AG08396 (cell line): ENCODE measurements at regions not wholly inside any gene's neighbourhood (a gene's known extent, or its start where the extent isn't known, plus 50 kb on each side); places are given as distances from the start of the nearest gene placed in this dataset.

Experiments
- DNase-seq: peaks from one replicate; pipeline ENCODE4 v3.0.0; 2012; ENCODE audit warnings: low spot score, mixed read lengths

DNA sequence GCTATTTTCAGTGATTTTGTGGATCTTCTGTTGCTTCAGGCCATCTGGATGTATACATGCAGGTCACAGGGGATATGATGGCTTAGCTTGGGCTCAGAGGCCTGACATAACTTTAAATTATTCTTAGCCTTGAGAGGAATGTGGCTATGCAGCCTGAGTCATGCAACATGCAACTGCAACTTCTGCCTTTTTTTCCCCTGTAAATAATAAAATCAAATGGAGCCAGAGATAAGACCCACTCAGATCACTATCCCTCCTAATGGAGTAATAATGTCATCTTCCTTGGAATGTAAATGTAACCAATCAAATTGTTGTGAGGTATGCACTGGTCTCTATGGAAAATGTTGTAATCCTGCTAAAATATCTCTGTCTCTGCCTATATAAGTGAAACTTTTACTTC lies 54.9 kb downstream of the MAGEB17 start:
- DNase-seq: no peak

DNA sequence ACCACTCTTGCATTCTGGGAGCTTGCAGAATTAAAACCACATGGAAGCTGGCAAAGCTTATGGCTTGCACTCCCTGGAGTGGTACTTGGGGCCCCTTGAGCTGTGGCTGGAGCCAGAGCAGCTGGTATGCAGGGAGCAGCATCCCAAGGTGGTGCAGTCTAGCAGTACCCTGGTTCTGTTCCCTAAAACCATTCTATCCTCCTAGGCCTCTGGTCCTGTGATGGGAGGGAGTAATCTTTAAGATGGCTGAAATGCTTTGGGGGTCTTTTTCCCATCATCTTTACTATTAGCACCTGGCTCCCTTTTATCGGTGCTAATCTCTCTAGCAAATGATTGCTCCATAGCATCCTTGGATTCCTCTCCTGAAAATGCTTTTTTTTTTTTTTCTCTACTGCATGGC lies 56.1 kb downstream of the MAGEB17 start:
- no peak for DNase-seq

DNA sequence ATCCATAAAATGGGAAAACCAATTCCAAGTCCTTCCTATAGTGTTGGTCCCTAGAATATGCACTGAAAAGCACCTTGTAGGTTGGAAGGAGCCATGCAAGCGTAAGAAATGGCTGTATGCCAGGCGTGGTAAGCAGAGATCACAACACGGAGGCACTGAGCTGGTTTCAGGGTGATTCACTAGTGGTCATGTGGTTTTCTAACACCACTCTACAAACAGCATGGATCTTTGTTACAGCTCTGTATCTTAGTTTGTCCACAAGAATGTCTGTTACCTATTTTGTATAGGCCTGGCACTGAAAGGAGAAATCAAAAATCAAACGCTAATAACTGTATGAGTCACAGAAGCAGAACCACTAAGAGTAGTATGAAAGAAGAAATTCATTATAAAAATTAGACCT lies 71.9 kb downstream of the MAGEB17 start:
- DNase-seq: peak; percentile 66

DNA sequence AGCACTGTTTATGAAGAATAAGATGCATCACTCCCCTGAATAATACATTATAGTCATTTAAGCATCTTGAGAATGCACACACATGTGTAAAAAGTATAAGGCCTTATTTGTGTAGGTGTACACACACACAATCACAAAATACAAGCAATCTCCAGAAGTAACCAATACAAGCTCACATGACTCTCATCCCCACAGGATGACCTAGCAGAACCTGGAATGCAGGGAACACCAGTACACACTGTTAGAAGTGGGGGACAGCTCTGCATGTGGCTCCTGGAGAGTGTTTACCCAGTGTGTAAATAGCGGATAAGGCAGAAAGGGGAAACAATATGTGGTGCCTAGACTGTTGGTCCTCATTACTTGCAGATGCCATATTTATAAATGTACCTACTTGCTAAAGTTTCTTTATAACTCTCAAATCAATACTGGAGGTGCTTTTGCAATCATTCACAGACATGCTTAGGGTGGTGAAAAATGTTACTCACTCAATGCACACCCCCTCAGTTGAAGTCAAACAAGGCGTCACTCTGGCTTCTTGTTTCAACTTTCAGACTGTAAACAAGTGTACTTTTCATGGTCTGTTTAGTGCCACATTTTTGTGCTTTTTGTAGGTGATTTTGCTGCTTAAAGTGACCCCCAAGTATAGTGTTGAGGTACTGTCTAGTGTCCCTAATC lies 73.1 kb downstream of the MAGEB17 start:
- no peak for DNase-seq

DNA sequence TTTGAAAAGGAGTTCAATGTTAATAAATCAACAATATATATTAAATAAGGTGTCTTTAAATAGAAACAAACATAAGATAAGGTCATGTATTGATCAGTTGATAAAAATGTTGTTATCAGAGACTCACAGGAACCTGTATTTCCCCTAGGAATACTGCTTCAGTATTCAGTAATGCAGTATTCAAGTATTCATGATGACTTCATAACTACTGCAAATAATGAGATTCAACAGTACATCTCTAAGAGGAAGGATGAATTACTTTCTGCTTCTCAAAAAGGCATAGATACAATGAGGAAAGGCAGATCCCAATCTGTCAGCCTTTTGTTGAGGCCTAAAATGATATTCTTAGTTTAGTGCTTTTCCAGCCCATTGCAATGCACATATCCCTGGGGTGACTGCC lies 73.7 kb downstream of the MAGEB17 start:
- no peak for DNase-seq

DNA sequence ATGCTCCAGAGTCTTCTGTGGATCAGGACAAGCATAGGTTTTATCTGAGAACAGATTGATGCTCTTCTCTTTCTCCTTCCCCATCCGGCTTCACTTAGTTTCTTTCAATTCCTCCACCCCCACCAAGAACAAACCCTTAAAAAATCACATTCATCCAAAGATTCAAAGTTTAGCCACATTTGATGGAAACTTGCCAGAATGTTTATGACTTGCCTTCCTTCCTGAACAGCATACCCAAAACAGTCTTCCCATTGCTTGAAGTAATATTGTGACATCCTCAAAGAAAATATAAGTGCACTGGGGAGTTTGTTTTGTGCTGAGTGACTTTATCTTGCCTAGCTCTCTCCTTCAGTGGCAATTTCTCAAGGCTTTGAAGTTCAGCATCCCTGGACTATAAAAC lies 83.0 kb downstream of the MAGEB17 start:
- DNase-seq: no peak

DNA sequence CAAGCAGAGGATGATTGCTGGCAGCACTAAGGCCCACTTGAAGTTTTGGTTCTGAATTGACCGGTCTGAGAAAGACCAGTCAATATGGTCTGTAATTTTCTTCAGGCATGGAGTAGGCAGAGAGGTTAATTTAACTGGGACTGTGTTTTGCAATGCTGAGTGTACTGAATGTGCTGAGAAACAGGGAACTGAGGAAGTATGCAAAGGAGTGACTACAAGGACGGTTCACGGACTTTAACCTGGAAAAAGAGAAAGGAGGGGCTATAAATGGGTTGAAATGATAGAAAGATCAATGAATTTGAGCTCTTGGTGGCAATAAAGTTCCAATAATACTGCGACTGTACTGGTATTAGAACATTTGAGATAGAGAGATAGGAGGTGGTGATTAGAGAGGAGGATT lies 84.5 kb downstream of the MAGEB17 start:
- no peak for DNase-seq

DNA sequence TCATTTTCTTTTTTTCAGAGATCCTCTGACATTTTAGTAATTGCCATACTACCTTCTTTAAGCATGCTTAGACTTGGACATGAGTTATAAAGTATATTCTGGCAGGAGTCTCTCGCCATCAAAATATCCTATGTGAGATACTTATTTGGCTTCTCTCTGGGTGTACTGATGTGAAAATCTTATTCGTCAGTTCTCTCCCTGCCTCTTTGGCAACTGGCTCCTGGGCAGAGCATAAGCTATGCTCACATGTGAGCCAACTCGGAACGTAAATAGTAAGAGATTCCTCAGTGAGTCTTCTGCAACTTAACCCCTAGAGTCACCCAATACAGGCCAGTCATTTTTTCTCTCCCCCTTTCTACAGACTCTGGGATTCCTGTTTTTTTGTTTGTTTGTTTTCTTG lies 91.6 kb downstream of the MAGEB17 start:
- DNase-seq: peak; percentile 25

DNA sequence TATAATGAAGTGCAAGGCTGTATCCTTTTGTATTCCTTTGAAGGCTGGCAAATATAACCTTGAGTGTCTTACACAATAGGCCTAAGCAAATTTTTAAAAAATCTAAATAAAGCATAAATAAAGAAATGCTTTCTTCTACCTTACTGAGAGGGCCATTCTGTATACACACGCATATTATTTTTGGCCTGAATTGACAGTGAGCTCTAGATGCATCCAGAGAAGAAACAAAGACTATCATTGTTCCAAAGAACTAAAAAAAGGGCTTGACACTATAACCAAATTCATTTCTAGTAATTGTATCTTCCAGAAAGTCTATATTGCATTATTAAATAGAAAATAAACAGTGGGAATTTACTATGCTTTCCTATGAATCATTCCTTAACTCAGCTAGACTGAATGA lies 100.2 kb downstream of the MAGEB17 start:
- DNase-seq: no peak

DNA sequence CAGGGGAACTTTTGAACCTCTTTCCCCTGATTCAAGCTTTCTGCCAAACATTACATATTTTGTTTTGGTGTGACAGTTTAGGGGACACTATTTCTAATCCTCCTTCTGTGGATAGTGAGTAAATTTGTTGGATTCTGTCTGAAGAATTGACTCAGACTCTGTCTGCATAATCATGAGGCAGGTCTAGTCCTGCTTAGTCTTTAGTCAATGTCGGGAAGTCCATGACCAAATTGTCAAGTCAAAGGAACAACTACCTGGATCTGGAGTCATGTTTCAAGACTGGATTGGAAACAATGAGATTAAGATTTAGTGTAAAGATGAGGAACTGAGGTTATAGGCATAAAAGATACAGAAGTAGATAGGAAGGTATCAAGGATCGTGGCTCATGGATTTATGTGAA lies 100.9 kb downstream of the MAGEB17 start:
- no peak for DNase-seq

DNA sequence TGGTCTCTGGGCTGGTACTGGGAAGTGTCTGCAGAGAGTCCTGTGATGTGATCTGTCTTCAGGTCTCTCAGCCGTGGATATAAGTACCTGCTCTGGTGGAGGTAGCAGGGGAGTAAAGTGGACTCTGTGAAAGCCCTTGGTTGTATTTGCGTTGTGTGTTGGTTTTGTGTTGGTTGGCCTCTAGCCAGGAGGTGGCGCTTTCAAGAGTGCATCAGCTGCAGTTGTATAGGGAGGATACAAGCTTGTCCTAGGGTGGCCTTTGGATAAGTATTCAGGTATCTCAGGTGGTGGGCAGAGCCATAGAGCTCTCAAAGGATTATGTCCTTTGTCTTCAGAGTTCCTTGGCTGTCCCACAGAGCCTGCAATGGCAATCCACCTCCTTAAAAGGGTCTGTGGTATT lies 111.6 kb downstream of the MAGEB17 start:
- DNase-seq: no peak

DNA sequence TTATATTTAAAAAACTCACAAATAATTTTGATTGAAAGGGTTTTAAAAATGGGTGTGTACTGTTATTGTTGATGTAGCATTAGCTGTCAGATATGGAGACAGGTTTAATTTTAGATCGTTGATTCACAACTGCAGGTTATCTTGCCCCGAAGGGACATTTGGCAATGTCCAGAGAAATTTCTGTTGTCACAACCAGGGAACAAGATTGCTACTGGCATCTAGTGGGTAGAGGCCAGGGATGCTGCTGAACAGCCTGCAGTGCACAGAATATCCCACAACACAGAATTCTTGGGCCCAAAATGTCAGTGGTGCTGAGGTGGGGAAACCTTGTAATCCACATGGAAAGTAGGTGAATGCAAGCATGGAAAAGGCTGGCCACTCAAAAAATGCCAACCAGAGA lies 114.9 kb downstream of the MAGEB17 start:
- no peak for DNase-seq

DNA sequence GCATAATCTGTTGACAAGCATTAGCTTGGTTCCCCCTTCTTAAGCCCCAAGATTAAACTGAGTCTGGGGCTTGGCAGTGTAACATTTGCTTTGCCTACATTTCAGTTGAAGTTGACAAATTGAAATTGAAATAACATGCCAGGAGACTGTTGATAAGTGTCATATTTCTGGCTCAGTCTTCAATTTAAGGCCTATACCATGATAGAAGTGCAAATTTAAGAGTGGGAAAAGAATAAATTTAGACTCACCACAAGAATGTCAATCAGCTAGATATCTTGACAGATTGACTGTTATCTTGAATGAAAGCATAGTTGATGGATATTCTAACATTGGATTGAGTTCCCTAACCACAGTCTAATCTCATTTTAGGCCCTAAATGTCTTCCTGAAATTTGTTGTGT lies 117.6 kb downstream of the MAGEB17 start:
- no peak for DNase-seq

DNA sequence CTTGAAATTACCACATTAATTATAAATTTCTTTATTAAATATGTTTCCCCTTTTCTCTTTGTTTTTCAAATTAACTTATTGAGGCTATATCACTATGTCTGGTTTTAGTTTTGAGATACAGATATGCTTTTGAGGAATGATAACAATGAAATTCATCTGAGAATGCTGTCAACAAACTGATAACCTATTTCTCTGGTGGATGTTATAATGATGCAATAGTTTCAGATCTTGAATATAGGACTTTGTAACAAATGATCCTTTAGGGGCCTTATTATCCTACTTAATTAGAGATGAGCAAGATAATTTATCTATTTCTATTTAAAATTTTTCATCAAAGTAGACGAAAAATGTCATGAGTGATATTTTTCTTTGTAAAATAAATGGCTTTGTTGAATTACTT lies 123.7 kb downstream of the MAGEB17 start:
- DNase-seq: no peak

DNA sequence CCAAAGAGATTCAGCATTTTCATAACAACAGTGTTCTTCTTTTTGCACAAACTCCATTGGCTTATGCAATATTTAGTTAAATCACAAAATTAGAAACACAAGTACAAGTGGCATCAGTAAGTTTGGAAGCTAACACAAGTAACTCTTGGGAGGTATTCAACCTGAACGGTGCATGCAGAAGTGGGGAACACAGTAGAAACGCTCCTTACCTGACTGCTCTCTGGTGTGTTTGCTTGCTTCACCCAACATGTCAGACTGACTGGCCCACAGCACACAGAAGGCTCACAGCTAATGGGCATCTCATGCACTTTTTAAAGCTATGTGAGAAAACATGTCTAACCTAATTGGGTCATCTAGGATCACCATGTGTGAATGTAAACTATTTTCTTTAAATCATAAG lies 133.6 kb downstream of the MAGEB17 start:
- DNase-seq: no peak

DNA sequence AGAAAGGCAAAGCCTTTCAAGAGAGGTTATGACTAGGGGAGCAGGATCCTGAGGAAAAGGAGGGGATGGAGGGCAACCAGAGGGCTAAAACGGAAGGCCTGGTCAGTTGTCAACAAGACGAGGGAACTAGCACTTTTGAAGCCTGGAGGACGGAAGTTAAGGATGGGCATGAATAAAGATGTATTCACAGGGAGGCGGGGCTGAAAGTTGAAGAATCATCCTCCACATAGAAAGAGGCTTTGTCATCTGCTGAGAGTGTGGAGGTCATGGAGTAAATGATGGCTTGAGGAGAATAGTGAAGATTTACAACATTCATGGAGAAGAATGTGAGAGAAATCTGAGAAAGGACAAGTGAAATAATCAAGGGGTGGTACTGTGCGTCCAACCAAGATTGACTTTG lies 137.5 kb downstream of the MAGEB17 start:
- no peak for DNase-seq

DNA sequence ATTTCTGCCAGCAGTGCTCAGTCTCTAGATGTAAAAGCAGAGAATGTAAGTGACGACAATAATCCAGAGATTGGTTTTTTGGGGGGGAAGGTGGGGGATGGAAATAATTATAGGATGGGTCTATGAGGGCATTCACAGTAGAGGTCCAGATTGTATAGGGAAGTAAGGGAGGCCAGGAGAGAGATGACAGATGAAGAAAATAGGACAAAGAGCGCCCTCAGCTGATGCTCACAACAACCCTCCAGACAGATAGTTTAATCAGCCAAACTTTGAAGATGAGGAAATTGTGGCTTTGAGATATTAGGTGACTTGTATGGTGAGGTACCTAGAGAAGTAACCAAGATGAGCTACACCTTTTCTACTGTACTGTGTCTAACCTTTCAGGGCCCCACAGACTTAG lies 137.9 kb downstream of the MAGEB17 start:
- no peak for DNase-seq

DNA sequence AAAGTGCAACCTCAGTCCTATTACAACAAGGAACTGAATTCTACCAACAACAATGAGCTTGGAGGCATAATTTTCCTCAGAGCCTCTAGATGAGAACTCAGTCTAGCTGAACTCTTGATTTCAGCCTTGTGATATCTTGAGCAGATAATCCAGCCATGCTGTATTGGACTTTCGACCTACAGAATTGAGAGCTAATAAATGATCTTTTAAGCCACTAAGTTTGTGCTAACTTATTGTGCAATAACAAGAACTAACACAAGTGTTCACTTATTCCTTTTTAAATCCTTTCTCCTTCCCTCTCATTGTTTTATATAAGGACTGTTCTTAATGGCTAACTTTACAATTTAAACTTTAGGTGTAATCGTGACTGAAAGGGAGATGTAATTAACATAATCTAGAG lies 140.7 kb downstream of the MAGEB17 start:
- no peak for DNase-seq

DNA sequence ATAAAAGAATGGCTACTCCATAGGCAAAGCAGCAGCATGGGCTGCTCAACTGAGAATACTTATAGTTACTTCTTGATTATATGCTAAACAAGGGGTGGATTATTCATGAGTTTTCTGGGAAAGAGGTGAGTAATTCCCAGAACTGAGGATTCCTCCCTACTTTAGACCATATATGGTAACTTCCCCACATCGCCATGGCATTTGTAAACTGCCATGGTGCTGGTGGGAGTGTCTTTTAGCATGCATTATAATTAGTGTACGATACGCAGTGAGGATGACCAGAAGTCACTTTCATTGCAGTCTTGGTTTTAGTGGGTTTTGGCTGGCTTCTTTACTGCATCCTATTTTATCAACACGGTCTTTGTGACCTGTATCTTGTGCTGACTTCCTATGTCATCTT lies 141.5 kb downstream of the MAGEB17 start:
- DNase-seq: no peak

DNA sequence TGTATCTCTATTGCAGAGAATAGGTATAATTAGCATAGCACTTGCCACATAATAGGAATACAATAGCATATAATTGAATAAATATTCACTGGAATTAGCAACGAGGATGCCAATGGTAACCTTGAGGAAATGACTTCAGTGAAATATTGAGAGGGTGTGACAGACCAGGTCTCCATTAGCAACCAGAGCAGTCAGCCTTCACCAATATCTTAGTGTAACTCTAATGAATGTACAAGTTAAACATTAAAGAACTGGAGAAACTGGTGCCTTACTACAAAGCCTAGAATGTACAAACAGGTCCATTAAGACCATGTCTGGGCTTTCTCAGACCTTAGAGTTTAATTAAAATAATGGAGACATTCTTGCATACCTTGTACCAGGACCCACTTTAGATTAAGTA lies 143.0 kb downstream of the MAGEB17 start:
- no peak for DNase-seq

DNA sequence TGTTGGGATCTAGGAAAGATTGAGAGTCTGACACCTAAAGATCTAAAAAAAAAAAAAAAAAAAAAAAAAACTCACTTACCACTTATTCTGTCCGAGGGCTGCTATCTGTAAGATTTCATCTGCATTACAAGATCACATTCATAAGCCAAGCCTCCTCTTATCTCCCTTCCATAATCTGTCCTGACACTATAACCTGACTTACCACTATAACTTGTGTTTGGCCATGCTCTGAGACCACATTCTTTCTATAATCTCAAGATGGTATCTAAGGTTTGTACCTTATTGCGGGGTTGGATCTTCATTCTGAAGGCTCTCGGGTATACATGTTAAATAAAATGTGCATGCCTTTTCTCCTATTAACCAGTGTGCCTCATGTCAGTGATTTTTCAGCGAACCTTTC lies 144.4 kb downstream of the MAGEB17 start:
- no peak for DNase-seq

DNA sequence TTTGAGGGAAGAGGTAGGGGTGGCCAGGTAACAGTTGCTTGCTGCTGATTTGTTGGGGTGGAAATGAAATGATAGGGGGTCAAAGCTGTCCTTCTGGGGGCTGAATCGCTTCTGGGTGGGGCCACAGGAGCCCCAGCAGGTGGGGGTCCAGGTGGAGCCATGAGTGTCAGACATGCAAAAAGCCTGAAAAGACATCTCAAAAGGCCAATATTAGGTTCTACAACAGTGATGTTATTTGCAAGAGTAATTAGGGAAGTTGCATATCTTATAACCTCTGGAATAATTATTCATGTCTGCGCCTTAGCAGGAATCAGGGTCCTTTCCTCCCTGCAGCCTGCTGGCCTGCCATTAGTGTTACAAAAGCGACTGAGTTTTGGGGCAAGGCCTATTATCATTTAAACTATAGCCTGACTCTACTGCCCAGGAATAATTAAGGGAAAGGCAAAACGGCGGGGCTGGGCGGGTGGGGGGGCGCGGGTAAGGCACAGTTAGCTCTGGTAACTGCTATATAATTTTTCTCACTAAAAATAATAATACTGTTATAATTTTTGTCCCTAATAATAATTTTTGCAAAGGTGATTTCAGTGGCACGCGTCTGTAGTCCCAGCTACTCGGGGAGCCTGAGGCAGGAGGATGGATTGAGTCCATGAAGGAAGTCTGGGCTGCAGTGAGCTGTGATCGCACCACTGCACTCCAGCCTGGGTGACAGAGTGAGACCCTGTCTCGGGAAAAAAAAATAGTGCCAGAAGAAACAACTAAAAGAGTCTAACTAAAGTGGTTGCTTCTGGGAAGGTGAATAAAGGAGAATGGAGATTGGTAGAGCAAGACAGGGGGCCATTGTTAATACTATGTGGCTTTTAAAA lies 145.7 kb downstream of the MAGEB17 start:
- DNase-seq: no peak

DNA sequence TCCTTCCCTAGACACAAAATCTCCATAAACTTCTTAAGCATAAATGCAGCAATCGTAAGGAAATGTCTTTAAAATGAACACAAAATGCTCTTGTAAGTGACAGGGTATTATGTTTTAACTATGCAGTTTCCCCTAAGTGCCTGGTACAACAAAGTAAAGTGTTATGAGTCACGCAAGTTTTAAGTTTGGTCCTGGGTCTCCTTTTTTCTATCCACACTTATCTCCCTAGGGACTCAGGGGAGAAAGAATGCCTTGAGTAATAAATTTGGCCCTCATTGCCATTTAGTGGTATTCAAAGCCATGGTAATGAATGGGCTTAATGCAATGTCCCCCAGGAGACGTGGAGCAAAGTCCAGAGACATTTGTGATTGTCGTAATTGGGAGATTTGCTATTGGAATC lies 149.1 kb downstream of the MAGEB17 start:
- no peak for DNase-seq

DNA sequence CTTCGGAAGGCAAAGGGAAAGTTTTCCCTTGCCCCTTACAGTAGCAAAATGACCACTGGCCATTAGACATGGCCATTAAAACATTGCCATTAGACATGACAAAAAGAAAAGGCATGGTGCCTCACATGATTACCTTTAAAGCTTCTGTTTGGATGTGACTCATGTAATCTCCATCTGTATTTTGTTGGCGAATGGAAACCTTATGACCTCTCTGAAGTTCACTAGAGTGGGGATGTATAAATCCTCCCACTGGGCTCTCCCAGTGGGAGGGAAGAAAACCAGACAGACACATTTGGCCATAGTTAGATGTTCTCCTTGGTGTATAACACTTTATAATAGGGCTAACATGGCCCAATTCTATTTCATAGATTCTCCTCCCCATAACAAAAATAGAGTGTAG lies 152.6 kb downstream of the MAGEB17 start:
- DNase-seq: no peak
